Stomach (tissue), 4 donors: ENCODE measurements at regions not wholly inside any gene's neighbourhood (a gene's known extent, or its start where the extent isn't known, plus 50 kb on each side); places are given as distances from the start of the nearest gene placed in this dataset.

Experiments
- EP300 ChIP-seq: sonication (generic); formaldehyde crosslinking; IDR thresholded peaks from one replicate; pipeline ENCODE4 v1.6.1; 2017; ENCODE audit warnings: antibody characterized with exemption
- POLR2A ChIP-seq, 4 donors: fragments of 450-650 bp; IDR thresholded peaks; one replicate each; pipeline ENCODE4 v1.6.1; 2016; ENCODE audit warnings: antibody characterized with exemption in 4 of 4, control low read depth in 2 of 4, mild to moderate bottlenecking in 1 of 4, moderate library complexity in 1 of 4
- POLR2AphosphoS5 ChIP-seq, 3 donors: sonication (generic); formaldehyde crosslinking; IDR thresholded peaks; one replicate each; pipeline ENCODE4 v1.6.1; 2016; ENCODE audit warnings: antibody characterized with exemption in 3 of 3
- TF ChIP-seq, protein P1 (sequence below), 7 experiments: fragments of 450-650 bp in 4 of 7; fragments of 200-600 bp in 3 of 7; sonication (generic) in 3 of 7; IDR thresholded peaks; one replicate each; pipeline ENCODE4 v1.5.1; 2016 to 2019; ENCODE audit warnings: antibody characterized with exemption in 7 of 7, control low read depth in 2 of 7, mild to moderate bottlenecking in 1 of 7

DNA sequence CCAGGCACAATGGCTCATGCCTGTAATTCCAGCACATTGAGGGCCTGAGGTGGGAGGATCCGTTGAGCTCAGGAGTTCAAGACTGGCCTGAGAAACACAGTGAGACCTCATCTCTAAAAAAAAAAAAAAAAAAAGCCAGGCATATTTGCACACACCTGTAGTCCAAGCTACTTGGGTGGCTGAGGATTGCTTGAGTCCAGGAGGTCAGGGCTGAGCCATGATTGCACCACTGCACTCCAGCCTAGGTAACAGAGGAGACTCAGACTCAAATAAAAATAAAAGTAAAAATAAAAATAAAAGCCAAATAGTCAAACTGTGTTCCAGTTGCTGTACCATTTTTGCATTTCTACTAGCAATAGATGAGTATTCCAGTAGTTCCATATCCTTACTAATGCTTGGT lies 616.0 kb downstream of the KIF4B start:
- TF ChIP-seq, protein P1, sequence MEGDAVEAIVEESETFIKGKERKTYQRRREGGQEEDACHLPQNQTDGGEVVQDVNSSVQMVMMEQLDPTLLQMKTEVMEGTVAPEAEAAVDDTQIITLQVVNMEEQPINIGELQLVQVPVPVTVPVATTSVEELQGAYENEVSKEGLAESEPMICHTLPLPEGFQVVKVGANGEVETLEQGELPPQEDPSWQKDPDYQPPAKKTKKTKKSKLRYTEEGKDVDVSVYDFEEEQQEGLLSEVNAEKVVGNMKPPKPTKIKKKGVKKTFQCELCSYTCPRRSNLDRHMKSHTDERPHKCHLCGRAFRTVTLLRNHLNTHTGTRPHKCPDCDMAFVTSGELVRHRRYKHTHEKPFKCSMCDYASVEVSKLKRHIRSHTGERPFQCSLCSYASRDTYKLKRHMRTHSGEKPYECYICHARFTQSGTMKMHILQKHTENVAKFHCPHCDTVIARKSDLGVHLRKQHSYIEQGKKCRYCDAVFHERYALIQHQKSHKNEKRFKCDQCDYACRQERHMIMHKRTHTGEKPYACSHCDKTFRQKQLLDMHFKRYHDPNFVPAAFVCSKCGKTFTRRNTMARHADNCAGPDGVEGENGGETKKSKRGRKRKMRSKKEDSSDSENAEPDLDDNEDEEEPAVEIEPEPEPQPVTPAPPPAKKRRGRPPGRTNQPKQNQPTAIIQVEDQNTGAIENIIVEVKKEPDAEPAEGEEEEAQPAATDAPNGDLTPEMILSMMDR (IDR thresholded peaks at IDR 0.05), result no peak
- TF ChIP-seq POLR2AphosphoS5 (IDR thresholded peaks at IDR 0.05), result no peak
- no peak for TF ChIP-seq EP300
- TF ChIP-seq POLR2A (IDR thresholded peaks at IDR 0.05), result no peak
